MV-4-11 (cell line): ENCODE measurements at regions not wholly inside any gene's neighbourhood (a gene's known extent, or its start where the extent isn't known, plus 50 kb on each side); places are given as distances from the start of the nearest gene placed in this dataset.
"Not testable (repeated sequence)": the region's sequence is repeated elsewhere in the genome, so short reads cannot be mapped to it uniquely, and the experiment has no call there.

Experiments
- DNase-seq: peaks from one replicate; lab custom pipeline; 2025; lab: John Stamatoyannopoulos, UW

DNA sequence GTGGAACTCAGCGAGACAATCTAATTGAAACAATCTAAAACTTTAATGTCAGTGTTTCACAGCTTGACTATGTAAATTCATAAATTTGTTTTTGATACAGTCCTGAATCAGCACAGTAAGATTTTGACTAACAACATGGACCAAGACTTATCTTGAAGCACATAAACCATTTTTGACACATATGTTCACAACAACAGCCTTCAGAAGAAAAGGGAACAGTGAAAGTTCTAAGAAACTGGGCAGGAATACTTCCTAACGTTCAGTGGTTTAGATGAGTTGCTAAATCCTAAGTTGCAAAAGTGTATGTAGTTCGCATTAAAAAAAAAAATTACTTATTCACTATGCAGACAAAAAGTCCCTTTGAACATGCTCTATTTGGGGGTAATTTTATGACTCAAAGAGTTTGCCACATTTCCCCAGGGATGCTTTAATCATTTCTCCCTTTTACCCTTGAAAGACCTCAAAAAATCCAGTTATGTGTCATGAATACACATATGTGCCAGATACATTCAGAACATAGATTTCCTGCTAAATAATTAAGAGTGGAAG, 120.2 kb downstream of the MRPL39 start:
- DNase-seq = peak; percentile 98

DNA sequence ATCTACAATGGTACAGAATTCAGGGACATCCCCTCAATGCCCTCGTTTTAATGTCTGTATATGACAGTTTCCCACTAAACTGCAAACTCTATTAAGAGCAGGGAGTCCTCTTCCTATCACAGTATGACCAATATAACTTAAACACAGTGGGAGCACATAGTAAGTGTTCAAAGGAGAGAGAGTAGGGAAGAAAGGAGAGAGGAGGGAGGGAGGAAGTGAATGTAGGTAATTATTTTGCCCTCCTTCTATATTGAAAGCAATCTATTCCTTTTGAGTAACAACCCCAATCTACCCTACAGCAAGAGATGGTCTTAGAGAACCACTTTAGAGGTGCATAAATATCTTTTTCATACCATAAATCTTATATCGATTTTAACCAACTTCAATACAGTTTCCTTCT, 121.4 kb downstream of the MRPL39 start:
- DNase-seq = peak; percentile 22

DNA sequence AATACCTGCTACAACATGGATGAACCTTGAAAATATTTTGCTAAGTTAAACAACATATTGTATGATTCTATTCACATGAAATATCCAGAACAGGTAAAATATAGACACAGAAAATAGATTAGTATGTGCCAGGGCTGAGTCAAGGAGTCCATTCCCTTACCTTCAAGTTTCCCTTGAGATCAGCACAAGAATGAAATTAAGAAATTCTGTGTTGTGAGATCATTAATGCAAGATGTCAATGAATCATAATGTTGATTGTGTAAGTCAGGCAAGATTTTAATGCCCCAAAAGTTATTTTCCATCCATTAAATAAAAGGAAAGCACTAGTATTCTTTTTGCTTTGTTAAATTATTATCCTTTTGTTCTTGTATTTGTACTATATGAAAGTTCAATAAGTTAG, 139.4 kb downstream of the MRPL39 start:
- DNase-seq = no peak

DNA sequence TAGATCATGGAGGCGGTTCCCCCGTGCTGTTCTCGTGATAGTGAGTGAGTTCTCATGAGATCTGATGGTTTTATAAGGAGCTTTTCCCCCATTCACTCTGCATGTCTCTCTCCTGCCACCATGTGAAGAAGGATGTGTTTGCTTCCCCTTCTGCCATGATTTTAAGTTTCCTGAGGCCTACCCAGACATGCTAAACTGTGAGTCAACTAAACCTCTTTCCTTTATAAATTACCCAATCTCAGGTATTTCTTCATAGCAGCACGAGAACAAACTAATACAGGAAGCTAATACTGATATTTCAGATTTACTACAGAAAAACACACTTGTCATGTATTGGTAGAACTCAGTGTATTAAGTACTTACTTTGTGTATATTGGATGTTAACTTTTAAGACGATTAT, 140.2 kb downstream of the MRPL39 start:
- peak; percentile 38 for DNase-seq

DNA sequence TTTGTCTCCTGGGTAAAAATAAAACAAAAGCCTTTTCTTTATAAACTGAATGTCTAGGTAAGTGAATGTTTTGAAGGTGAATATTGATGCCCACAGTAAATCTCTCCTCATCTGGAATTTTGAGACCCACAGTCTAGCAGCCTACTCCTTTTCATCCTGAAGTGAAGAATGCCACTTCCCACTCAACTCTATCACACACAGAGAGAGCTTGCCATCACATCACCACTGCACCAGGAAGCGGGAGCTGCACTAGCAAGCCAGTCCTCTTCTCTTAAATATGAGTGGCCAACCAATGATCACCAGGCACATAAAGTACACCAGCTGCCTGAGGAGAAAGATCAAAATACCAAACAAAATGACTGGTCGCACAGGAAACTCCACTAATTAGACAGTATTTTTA, 140.8 kb downstream of the MRPL39 start:
- no peak for DNase-seq

DNA sequence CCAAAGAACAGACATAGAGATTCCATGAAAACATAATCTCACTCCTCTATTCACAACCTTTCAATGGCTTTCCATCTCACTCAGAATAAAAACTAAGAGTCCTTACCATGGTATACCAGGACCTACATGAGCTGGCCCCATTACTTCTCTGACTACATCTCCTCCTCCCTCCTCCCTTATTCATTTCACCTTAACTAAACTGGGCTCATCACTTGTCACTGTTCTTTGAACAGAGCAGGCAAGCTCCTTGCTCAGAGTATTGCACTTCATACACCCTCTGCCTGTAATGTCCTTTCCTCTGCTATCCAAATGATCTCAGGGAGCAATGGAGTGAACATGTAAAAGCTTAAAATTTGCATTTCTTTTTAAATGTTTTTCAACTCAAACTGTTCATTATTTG, 142.0 kb downstream of the MRPL39 start:
- DNase-seq = no peak

DNA sequence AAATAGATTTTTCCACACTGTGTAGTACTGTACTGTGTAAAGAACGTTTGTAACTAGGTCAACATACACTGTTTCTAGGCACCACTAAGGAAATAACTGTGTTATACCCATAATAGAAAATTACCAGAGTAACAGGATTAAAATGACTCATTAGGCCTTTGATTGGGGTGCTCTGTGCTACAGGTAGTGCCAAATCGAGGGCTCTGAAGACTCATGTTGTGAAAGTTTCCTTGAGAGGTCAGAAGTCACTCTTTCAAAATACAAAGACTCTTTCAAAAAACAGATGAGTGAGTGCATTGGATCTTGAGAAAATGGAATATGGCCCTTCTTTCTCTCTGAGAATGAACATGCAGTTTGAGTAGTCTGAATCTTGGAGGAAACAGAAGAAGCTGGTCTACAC, 143.0 kb downstream of the MRPL39 start:
- DNase-seq = no peak

DNA sequence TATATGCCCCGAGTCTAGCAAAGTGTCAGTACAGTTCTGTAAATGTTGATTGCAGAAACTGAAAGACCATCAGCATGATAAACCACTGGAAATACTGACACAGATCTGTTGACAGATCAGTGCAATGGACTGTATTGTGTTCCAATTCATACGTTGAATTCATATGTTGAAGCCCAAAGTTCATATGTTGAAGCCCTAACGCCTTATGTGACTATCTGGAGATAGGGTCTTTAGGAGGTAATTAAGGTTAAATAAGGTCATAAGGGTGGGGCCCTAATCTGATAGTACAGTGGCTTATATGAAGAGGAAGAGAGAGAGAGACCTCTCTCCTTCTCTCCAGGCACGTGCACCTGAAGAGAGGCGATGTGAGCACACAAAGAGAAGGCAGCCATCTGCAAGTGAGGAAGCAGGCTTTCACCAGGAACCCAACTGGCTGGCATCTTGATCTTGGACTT, 144.7 kb downstream of the MRPL39 start:
- no peak for DNase-seq

DNA sequence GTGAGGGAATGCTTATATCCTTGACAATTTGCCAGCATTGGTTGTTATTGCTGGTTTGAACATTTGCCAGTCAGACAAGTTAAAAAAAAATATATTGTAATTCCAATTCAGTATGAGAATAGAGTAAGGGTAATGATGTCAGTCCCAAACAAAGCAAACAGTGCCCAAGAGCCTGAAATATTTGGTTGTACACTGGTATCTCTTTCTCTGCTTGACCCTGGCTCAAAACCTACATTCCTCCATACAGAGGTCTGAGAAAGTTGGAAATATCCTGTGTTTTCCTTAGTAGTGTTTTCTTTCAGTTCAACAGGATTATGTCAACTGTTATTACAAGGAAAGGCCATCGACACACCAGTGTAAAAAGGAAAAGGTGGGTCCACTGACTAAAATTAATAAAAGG, 145.6 kb downstream of the MRPL39 start:
- DNase-seq = no peak

DNA sequence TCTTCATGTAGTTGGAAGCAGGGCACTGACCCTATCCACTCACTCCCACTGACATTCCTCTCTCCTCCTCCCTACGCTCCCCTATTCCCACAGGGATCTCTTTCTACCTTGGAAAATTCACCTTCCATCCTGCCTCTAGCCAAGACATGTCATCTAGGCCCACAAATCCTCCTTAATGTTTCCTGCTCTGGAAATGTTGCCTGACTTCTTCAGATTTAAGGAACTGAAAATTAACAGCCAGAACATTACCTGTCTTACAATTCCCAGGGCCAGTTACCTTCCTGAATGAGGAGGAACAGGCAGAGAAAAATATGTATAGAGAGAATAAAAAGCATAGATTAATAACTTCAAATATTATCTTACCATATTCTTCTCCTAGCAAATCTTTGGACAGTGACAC, 147.3 kb downstream of the MRPL39 start:
- DNase-seq = no peak

DNA sequence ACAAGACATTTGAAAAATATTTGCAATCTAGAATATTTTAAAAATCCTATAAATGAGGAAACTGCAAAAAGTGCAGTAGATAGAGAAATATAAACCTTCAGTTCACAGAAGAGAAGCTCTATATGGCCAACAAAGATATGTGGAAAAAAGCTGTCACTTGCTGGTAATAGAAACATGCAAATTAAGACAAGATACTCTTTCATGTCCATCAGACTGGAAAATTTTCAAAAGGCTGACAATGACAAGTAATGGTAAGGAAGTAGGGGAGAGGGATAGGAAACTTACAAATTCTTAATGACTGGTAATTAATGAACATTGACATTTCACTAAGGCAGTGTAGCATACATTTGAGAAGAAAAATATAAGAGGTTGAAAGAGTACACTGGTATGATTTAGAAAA, 147.9 kb downstream of the MRPL39 start:
- DNase-seq = no peak

DNA sequence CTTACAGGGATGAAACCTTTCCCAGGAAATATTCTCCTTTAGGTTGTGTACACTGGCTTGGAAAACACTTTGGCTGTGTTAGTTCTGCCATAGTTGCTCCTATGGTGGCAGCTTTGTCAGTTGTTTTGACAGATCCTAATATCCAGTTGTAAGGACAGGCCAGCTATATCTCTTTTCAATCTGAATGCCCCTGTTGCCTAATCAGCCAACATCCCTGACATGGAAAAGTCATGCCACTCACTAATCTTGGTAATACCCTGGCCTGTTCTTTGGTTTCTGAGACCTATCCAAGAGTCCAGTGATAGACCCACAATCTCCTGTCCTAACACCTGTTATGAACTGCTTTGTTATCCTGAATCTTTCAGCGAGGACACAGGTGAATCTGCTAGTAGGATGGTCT, 148.8 kb downstream of the MRPL39 start:
- DNase-seq = no peak

DNA sequence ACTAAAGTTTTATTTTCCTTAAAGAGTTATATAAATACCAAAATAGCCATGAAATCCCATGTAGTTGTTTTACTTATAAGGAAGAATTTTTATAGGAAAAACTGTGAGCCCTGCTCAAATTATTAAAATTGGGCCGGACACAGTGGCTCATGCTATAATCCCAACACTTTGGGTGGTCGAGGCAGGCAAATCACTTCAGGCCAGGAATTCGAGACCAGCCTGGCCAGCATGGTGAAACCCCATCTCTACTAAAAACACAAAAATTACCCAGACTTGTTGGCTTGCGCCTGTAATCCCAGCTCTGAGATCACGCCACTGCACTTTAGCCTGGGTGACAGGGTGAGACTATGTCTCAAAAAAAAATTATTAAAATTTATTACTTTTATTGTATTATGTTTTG, 149.3 kb downstream of the MRPL39 start:
- no peak for DNase-seq

DNA sequence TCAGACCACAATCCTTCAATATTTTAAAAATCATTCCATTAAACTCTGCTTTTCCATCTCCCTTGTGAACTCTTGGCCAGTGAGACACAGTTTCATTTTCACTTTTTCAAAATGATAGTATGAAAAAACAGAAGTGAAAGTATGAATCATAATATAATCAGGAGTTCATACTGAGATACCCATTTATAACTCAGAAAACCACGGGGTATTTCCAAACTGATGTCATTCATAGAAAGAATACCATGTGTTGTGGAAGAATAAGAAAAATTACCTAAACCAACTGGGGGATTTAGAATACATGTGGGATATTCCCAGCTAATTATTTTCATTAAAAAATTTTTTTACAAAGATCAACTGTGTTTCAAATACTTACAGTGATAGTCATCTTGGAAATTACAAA, 149.9 kb downstream of the MRPL39 start:
- peak; percentile 95 for DNase-seq

DNA sequence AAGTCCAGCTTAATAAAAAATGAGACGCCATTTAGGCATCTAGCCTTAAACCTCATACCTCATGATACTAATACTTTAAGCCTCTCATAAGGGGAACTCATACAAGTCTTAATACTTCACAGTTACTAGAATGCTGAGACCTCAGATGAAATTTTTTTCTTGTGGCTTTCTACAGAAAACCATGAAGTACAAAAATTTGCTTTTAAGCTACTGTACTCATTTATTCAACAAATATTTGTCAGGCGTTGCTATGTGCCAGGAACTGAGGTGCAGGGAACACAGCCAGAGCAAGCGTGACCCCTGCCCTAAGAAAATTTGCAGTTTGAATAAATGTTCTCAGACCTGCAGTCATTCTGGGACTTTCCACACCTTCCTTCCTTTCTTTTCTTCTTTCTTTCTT, 150.6 kb downstream of the MRPL39 start:
- DNase-seq = peak; percentile 53

DNA sequence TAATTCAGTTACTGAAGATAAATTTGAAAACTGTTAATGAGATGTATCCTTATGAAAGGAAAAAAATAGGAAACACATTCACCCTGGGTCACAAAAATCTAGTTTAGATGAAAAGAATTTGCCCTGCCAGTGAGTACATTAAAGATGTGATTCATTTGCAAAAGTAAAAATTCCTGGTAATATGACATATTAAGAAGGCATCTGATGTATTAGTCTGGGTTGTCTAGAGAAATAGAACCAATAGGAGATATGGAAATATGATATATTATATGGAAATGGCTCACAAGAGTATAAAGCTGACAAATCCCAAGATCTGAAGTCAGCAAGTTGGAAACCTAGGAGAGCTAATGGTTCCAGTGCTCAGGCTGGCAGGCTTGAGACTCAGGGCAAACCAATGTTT, 153.8 kb downstream of the MRPL39 start:
- DNase-seq = no peak

DNA sequence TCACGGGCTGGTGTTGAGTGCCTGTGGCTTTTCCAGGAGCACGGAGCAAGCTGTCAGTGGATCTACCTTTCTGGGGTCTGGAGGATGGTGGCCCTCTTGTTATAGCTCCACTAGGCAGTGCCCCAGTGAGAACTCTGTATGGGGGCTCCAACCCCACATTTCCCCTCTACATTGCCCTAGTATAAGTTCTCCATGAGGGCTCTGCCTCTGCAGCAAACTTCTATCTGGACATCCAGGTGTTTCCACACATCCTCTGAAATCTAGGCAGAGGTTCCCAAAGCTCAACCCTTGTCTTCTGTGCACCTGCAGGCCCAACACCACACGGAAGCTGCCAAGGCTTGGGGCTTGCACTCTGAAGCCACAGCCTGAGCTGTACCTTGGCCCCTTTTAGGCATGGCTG, 157.3 kb downstream of the MRPL39 start:
- no peak for DNase-seq

DNA sequence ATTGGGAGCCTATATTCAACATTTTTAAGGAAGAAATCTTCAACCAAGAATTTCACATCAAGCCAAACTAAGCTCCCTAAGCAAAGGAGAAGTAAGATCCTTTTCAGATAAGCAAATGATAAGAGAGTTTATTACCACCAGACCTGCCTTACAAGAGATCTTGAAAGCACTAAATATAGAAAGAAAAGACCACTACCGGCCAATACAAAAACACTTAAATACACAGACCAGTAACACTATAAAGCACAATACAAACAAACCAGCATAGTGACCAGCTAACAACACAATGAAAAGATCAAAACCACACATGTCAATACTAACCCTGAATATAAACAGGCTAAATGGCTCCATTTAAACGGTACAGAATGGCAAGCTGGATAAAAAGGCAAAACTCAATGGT, 165.4 kb downstream of the MRPL39 start:
- DNase-seq = no peak

DNA sequence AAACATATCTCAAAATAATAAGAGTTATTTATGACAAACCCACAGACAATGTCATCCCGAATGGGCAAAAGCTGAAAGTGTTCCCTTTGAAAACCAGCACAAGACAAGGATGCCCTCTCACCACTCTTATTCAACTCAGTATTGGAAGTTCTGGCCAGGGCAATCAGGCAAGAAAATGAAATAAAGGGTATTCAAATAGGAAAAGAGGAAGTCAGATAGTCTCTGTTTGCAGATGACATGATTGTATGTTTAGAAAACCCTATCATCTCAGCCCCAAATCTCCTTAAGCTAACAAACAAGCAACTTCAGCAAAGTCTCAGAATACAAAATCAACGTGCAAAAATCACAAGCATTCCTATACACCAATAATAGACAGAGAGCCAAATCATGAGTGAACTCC, 169.8 kb downstream of the MRPL39 start:
- not testable (repeated sequence) for DNase-seq

DNA sequence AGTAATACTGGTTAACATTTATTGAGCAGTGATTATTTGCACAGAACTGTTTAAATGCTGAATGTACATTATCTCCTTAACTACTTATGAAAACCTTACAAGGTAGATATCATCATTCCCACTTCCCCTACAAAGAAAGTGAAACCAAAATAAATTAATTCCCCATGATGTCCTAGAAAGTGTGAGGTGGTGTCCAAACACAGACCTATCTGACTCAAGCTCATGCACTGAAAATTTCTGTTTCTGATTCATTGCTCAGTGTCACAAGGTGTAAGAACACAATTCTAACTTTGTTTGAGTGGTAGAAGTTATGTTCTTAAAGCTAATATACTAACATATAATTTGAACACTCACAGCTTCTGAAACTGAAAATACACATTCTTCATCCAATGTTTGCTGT, 178.7 kb downstream of the MRPL39 start:
- no peak for DNase-seq

DNA sequence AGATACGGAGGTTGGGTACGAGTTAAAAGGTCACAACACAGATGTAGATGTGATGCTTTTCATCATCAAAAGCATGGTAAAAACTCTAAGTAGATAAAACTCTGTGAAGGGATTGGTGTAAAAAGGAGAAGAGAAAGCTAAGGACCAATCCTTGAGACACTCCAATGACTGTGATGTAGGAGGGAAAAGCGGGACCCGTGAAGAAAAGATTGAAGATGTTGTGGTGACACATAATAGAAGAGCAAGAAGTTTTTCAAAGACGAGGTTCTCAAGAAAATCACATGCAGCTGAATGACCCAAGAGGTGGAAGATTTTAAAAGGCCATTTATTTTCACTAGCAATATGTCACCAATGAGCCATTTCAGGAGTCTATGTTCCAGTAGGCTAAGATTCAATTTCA, 179.5 kb downstream of the MRPL39 start:
- DNase-seq = no peak

DNA sequence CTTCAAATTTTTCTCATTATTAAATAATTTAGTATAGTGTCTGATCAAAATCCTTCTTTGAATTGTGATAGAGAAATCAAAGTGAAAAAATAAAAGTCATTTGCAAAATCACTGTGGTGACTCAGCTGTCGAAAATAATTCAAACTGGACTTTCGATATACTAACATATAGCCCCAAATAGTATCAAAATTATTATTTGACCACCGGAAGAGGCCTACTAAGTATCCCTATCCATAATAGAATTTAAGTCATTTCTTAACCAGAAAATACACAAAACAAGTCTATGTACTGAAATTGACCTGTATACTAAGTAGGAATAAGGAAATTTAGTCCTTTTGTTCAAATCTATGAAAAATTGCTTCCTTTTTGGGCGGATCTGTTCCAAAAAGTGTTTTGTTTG, 180.7 kb downstream of the MRPL39 start:
- DNase-seq = no peak

DNA sequence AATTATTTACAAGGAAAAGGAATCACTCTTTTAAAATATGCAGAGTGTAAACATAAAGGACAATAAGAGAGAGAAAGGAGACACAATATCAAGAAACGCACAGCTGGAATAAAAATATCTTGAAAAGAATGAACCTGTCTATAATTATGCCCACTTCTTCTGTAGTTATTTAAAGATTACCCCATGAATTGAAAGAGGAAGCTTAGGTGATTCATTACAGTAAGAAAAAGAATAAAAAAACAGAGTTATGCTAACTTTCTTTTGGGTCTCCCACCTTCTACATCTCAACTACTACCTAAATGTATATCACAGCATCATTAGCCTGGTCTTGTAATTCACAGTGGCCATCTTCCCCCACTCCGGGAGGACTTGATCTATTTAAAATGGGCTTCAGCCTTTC, 182.1 kb downstream of the MRPL39 start:
- peak; percentile 33 for DNase-seq

DNA sequence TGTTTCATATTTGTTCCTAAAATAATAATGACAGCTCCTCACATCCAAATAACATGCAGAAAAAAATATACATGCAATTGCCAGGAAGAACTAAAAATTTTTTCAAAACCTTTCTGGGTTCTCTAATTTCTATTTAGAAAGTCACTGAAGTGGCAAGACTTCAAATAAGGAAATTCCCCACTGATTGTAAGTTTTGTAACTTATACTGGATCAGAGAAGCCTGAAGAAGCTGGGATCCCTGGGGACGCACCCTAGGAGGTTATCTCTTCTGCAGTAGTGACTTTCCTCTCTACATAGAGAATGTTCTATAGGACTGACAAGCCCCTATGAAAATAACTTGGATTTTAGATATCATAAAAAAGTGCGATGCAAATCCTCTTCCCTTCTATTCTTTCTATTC, 182.6 kb downstream of the MRPL39 start:
- DNase-seq = no peak

DNA sequence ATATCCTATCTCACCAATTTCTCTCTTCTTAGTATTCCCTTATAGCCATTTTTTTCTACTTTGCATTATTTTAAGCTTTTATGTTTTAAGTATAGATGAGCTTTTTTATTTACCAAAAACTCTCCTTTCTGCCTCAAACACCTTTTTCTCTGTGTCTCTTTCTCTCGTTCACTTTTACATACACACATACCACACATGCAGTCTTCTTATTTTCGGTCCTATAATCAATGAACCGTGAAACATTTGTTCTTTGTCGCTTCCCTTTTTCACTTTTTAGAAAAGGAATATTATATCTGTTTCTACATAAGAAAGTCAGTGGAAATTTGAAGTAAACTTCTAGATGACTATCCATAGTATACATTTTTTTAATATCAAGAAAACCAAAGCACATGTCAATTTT, 183.2 kb downstream of the MRPL39 start:
- no peak for DNase-seq
